Loucy (cell line): ENCODE measurements at regions not wholly inside any gene's neighbourhood (a gene's known extent, or its start where the extent isn't known, plus 50 kb on each side); places are given as distances from the start of the nearest gene placed in this dataset.

ENCODE experiments used
- H2AFZ ChIP-seq: fragments of 200-600 bp; sonication (generic); 2 replicates; pipeline ENCODE4 v1.6.0; 2016; ENCODE audit warnings: antibody characterized with exemption, mild to moderate bottlenecking, low read length, moderate library complexity
- H3F3A ChIP-seq: fragments of 200-600 bp; 2 replicates; pipeline ENCODE4 v1.6.0; 2016; ENCODE audit warnings: antibody characterized with exemption, low read depth, mild to moderate bottlenecking
- H3K27me3 ChIP-seq: fragments of 200-600 bp; sonication (generic); 2 replicates; pipeline ENCODE4 v1.6.1; 2014; ENCODE audit warnings: low read length, mild to moderate bottlenecking; ENCODE audit not compliant: insufficient read depth, poor library complexity, severe bottlenecking
- H3K36me3 ChIP-seq: fragments of 200-600 bp; sonication (generic); 2 replicates; pipeline ENCODE4 v1.6.1; 2016; ENCODE audit warnings: low read length; ENCODE audit not compliant: insufficient read depth
- H3K4me1 ChIP-seq: fragments of 200-600 bp; sonication (generic); 2 replicates; pipeline ENCODE4 v1.5.1; 2014; ENCODE audit warnings: low read length, mild to moderate bottlenecking; ENCODE audit not compliant: insufficient read depth, poor library complexity, severe bottlenecking
- H3K4me2 ChIP-seq: fragments of 200-600 bp; sonication (generic); 2 replicates; pipeline ENCODE4 v1.6.0; 2014; ENCODE audit warnings: antibody characterized with exemption, low read length, low read depth, mild to moderate bottlenecking; ENCODE audit not compliant: poor library complexity, severe bottlenecking
- H3K4me3 ChIP-seq: fragments of 200-600 bp; sonication (generic); 2 replicates; pipeline ENCODE4 v1.5.1; 2014; ENCODE audit warnings: low read length, mild to moderate bottlenecking, mixed read lengths; ENCODE audit not compliant: poor library complexity, severe bottlenecking
- H3K79me2 ChIP-seq: fragments of 200-600 bp; sonication (generic); 2 replicates; pipeline ENCODE4 v1.6.1; 2014; ENCODE audit warnings: low read length; ENCODE audit not compliant: insufficient read depth
- H3K9ac ChIP-seq: fragments of 200-600 bp; sonication (generic); 2 replicates; pipeline ENCODE4 v1.6.0; 2014; ENCODE audit warnings: mild to moderate bottlenecking, low read depth, low read length, moderate library complexity; ENCODE audit not compliant: poor library complexity, severe bottlenecking
- H3K9me2 ChIP-seq: fragments of 200-600 bp; sonication (generic); replicated peaks from 2 replicates; pipeline ENCODE4 v1.6.1; 2016; ENCODE audit warnings: low read depth, low read length, mixed read lengths
- H3K9me3 ChIP-seq: fragments of 200-600 bp; sonication (generic); 2 replicates; pipeline ENCODE4 v1.6.1; 2014; ENCODE audit warnings: mild to moderate bottlenecking, antibody characterized with exemption, low read length, low read depth; ENCODE audit not compliant: insufficient read depth
- H4K20me1 ChIP-seq: fragments of 200-600 bp; sonication (generic); 2 replicates; pipeline ENCODE4 v1.6.0; 2014; ENCODE audit warnings: antibody characterized with exemption, low read length, mild to moderate bottlenecking; ENCODE audit not compliant: insufficient read depth, poor library complexity, severe bottlenecking
- CTCF ChIP-seq: fragments of 200-600 bp; sonication (generic); conservative IDR thresholded peaks from 2 replicates; pipeline ENCODE4 v1.5.1; 2014; ENCODE audit warnings: mild to moderate bottlenecking, antibody characterized with exemption, low read length
- EZH2phosphoT487 ChIP-seq: fragments of 200-600 bp; IDR thresholded peaks from 2 replicates; pipeline ENCODE4 v1.6.1; 2018; ENCODE audit warnings: antibody characterized with exemption, mild to moderate bottlenecking, moderate library complexity, borderline replicate concordance

- no peak overlapping the region for H2AFZ ChIP-seq
- H3K36me3 ChIP-seq, result no peaks in the 10 kb centered on the region
- H3K4me2 ChIP-seq, result no peak overlapping the region
- no peaks in the 10 kb centered on the region for H3F3A ChIP-seq
- H3K4me1 ChIP-seq, result no peaks in the 10 kb centered on the region
- no peak overlapping the region for H3K9ac ChIP-seq
- no peaks in the 10 kb centered on the region for H3K79me2 ChIP-seq
- H3K9me2 ChIP-seq, result no peaks in the 10 kb centered on the region
- no peaks in the 10 kb centered on the region for H3K27me3 ChIP-seq
- no peak for TF ChIP-seq EZH2phosphoT487
- no peak for TF ChIP-seq CTCF
- H3K4me3 ChIP-seq, result no peak overlapping the region
- H4K20me1 ChIP-seq, result no peaks in the 10 kb centered on the region
- no peaks in the 10 kb centered on the region for H3K9me3 ChIP-seq
These were observed 539.5 kb upstream of the LUZP2 start for GRCh38 chr11:23957314-23957713.

GRCh38 chr11:23959462-23959861 is 537.4 kb upstream of the LUZP2 start:
- Histone ChIP-seq H3F3A (no peaks in the 10 kb centered on the region), H3K9ac (no peak overlapping the region), H3K36me3 (no peaks in the 10 kb centered on the region), H3K4me3 (no peak overlapping the region), H3K4me1 (no peaks in the 10 kb centered on the region), H3K9me2 (no peaks in the 10 kb centered on the region), H2AFZ (no peak overlapping the region), H3K79me2 (no peaks in the 10 kb centered on the region), H3K9me3 (no peaks in the 10 kb centered on the region), H3K4me2 (no peak overlapping the region), H3K27me3 (no peaks in the 10 kb centered on the region), H4K20me1 (no peaks in the 10 kb centered on the region)
- TF ChIP-seq CTCF (no peak), EZH2phosphoT487 (no peak)

- TF ChIP-seq CTCF (no peak), EZH2phosphoT487 (no peak)
These were observed 535.1 kb upstream of the LUZP2 start for GRCh38 chr11:23961503-23962338.

More at GRCh38 chr11:23961503-23962338, 535.1 kb upstream of the LUZP2 start:
- no peaks in the 10 kb centered on the region for H3F3A ChIP-seq
- H2AFZ ChIP-seq, result no peak overlapping the region
- no peaks in the 10 kb centered on the region for H3K27me3 ChIP-seq
- no peak overlapping the region for H3K9ac ChIP-seq
- H3K4me2 ChIP-seq, result no peak overlapping the region
- no peaks in the 10 kb centered on the region for H3K36me3 ChIP-seq
- no peaks in the 10 kb centered on the region for H3K9me2 ChIP-seq
- H3K9me3 ChIP-seq, result no peaks in the 10 kb centered on the region
- H3K79me2 ChIP-seq, result no peaks in the 10 kb centered on the region
- no peaks in the 10 kb centered on the region for H3K4me1 ChIP-seq
- no peaks in the 10 kb centered on the region for H4K20me1 ChIP-seq
- H3K4me3 ChIP-seq, result no peak overlapping the region
